Progenitor cell of endocrine pancreas (in vitro differentiated cells): ENCODE measurements at regions not wholly inside any gene's neighbourhood (a gene's known extent, or its start where the extent isn't known, plus 50 kb on each side); places are given as distances from the start of the nearest gene placed in this dataset.

ENCODE experiments used
- DNase-seq: peaks from one replicate; pipeline ENCODE4 v3.0.0; 2021; ENCODE audit warnings: low spot score; ENCODE audit not compliant: unreplicated experiment
- H3K27ac Mint-ChIP-seq: 2 replicates; pipeline ENCODE4 v1.8.0; 2021; ENCODE audit warnings: mild to moderate bottlenecking, moderate library complexity, mixed read lengths
- H3K27me3 Mint-ChIP-seq: 2 replicates; pipeline ENCODE4 v1.8.0; 2021; ENCODE audit warnings: mixed read lengths
- H3K36me3 Mint-ChIP-seq: 2 replicates; pipeline ENCODE4 v1.8.0; 2022; ENCODE audit warnings: mixed read lengths; ENCODE audit not compliant: insufficient read depth
- H3K4me1 Mint-ChIP-seq: 2 replicates; pipeline ENCODE4 v1.8.0; 2021; ENCODE audit warnings: low read depth, mixed read lengths
- H3K4me3 Mint-ChIP-seq: 2 replicates; pipeline ENCODE4 v1.8.0; 2021; ENCODE audit warnings: low read depth, mild to moderate bottlenecking, moderate library complexity, mixed read lengths
- H3K9me3 Mint-ChIP-seq: 2 replicates; pipeline ENCODE4 v1.8.0; 2021; ENCODE audit warnings: low read depth, mixed read lengths
- TF ChIP-seq, protein P1 (sequence below): fragments of 200-600 bp; sonication (generic); IDR thresholded peaks from one replicate; pipeline ENCODE4 v1.5.0; 2021; ENCODE audit warnings: antibody characterized with exemption, mild to moderate bottlenecking; ENCODE audit not compliant: unreplicated experiment

DNA sequence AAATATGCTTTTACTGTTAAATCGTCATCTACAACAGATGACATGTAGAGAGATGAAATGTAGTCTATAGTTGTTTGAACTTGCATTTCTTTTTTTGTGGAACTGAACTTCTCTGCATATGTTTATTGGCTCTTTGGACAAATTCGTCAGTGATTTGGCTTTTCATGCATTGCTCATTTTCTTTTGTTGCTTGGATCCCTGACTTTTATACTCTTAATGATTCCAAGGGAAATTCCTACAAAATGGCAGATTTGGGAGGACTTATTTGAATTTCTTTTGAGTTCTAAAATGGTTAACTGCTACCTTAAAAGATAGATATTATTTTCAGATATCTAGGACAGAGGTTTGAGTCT lies 65.4 kb downstream of the UTRN start:
- Mint-ChIP-seq H3K27me3 (no peaks in the 10 kb centered on the region), H3K9me3 (peaks cover 3% of the 10 kb centered on the region), H3K36me3 (peaks cover 8% of the 10 kb centered on the region), H3K27ac (no peak overlapping the region), H3K4me1 (peaks cover 19% of the 10 kb centered on the region), H3K4me3 (no peak overlapping the region)
- TF ChIP-seq, protein P1, sequence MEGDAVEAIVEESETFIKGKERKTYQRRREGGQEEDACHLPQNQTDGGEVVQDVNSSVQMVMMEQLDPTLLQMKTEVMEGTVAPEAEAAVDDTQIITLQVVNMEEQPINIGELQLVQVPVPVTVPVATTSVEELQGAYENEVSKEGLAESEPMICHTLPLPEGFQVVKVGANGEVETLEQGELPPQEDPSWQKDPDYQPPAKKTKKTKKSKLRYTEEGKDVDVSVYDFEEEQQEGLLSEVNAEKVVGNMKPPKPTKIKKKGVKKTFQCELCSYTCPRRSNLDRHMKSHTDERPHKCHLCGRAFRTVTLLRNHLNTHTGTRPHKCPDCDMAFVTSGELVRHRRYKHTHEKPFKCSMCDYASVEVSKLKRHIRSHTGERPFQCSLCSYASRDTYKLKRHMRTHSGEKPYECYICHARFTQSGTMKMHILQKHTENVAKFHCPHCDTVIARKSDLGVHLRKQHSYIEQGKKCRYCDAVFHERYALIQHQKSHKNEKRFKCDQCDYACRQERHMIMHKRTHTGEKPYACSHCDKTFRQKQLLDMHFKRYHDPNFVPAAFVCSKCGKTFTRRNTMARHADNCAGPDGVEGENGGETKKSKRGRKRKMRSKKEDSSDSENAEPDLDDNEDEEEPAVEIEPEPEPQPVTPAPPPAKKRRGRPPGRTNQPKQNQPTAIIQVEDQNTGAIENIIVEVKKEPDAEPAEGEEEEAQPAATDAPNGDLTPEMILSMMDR, result no peak
- no peak for DNase-seq

DNA sequence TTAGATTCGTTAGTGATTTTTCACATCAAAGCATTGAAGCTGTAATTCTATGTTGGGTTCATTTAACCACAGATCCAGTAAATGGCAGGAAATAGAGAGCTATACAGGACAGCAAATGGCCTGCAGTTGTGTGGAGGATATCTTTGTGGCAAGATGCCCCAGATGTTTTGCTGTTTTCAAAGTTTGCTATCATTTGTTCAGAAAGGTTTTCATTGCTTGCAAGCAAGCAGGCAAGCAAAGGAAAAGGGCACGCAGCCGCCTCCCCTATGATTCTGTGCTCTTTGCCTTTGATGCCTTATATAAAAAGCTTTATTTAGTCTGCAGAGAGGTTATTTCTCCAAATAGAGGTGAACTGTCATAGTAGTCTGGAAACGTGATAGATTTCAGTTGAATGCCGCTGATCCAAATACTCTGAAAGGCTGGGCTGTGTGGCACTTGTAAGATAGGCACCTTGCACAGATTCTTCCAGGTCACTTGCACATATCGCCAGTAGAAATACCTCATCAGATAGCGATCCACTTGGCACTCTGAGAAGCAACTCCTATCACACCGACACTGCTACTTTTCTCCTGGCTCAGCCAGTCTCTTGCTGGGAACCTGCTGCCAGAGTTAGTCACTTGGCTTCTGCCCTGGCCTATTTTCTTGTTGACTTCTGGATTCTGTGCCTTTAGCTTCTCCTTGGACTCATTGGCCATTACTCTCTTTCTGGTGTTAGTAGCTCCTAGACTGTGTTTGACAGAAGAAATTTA lies 66.4 kb downstream of the UTRN start:
- peaks cover 19% of the 10 kb centered on the region for H3K4me1 Mint-ChIP-seq
- H3K27ac Mint-ChIP-seq, result peak overlapping the region; percentile 79
- peaks cover 3% of the 10 kb centered on the region for H3K9me3 Mint-ChIP-seq
- peaks cover 8% of the 10 kb centered on the region for H3K36me3 Mint-ChIP-seq
- TF ChIP-seq, protein P1, result no peak
- H3K4me3 Mint-ChIP-seq, result no peak overlapping the region
- no peaks in the 10 kb centered on the region for H3K27me3 Mint-ChIP-seq
- DNase-seq, result no peak

DNA sequence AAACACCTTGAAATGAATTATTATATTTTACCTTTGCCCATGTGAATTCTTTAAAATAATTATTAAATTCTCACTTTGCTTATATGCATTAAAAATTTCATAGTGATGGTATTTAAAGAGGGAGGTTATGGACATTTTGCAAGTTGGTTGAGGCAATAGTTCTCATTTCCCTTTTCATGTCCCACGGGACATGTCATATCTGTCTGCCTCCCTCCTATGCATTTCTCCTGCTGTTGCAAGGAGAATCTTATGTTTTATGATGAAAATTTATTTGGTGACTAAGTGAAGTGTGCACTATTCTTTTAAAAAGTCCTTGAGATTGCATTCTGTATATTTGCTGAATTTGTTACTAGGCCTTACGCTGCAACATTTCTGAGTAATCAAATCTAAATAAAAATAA lies 67.2 kb downstream of the UTRN start:
- DNase-seq, result no peak
- H3K27me3 Mint-ChIP-seq, result no peaks in the 10 kb centered on the region
- TF ChIP-seq, protein P1, result no peak
- H3K4me3 Mint-ChIP-seq, result no peak overlapping the region
- H3K4me1 Mint-ChIP-seq, result peaks cover 16% of the 10 kb centered on the region
- H3K9me3 Mint-ChIP-seq, result peaks cover 3% of the 10 kb centered on the region
- H3K36me3 Mint-ChIP-seq, result peaks cover 8% of the 10 kb centered on the region
- no peak overlapping the region for H3K27ac Mint-ChIP-seq

DNA sequence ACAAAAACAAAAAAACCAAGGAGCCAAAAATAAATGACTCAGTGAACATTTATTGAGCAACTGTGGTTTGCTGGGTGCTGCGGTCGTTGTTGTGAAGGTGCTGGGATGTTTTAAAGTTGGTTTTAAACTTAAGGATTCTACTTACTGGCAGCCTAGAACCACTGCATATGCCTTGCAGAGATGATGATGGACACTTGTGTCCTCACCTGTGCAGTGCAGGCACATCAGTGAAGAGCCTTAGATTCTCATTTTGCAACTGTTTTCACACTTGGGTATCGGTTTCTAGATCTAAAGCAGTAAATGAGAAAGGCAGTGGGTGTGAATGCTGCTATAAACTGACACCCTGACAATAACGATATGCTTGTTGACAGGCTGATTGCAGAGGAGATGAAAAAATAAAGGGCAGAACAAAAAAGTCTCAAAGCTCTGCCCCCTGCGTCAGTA lies 68.8 kb downstream of the UTRN start:
- no peak for DNase-seq
- H3K4me3 Mint-ChIP-seq, result no peak overlapping the region
- TF ChIP-seq, protein P1, result no peak
- H3K4me1 Mint-ChIP-seq, result peaks cover 13% of the 10 kb centered on the region
- no peaks in the 10 kb centered on the region for H3K9me3 Mint-ChIP-seq
- H3K27me3 Mint-ChIP-seq, result no peaks in the 10 kb centered on the region
- peaks cover 2% of the 10 kb centered on the region for H3K36me3 Mint-ChIP-seq
- H3K27ac Mint-ChIP-seq, result no peak overlapping the region

DNA sequence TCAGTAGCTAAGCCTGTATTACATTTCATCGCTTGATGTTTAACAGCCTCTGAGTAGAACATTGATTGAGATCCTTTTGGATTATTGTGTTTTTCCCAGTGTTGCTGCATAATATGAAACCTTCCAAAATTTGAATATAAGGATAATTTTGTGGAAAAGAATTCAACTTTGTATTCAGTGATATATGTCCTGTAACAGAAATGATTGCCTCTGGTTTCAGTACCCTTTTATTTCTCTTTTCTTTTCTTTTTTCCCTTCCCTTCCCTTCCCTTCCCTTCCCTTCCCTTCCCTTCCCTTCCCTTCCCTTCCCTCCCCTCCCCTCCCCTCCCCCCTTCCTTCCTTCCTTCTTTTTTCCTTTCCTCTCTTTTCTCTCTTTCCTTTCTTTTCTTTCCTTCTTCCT lies 74.6 kb downstream of the UTRN start:
- Mint-ChIP-seq H3K27ac (no peak overlapping the region), H3K36me3 (peaks cover 2% of the 10 kb centered on the region), H3K27me3 (no peaks in the 10 kb centered on the region), H3K4me1 (peaks cover 29% of the 10 kb centered on the region), H3K4me3 (no peak overlapping the region), H3K9me3 (no peaks in the 10 kb centered on the region)
- TF ChIP-seq, protein P1, result no peak
- DNase-seq, result no peak
